ENCODE measurements at regions not wholly inside any gene's neighbourhood (a gene's known extent, or its start where the extent isn't known, plus 50 kb on each side); places are given as distances from the start of the nearest gene placed in this dataset.

- DNase-seq (ENCODE audit: insufficient read length, low spot score, missing footprints), result no peak
- Histone ChIP-seq H3K4me2 (ENCODE audit: insufficient read depth, low read length) (no peak overlapping the region), H2AFZ (ENCODE audit: low read length) (no peak overlapping the region), H3K4me1 (ENCODE audit: insufficient read depth, low read length) (no peaks in the 10 kb centered on the region), H3K9me3 (ENCODE audit: low read depth, low read length) (no peaks in the 10 kb centered on the region), H3K4me3 (ENCODE audit: insufficient read depth, low read length) (no peak overlapping the region), H4K20me1 (ENCODE audit: insufficient read depth, low read length) (no peaks in the 10 kb centered on the region), H3K27me3 (ENCODE audit: insufficient read depth, low read length) (no peaks in the 10 kb centered on the region), H3K36me3 (ENCODE audit: insufficient read depth, low read length) (no peaks in the 10 kb centered on the region), H3K79me2 (ENCODE audit: insufficient read depth, low read length) (no peaks in the 10 kb centered on the region), H3K27ac (ENCODE audit: low read depth, low read length) (no peak overlapping the region)
- TF ChIP-seq, protein P1, sequence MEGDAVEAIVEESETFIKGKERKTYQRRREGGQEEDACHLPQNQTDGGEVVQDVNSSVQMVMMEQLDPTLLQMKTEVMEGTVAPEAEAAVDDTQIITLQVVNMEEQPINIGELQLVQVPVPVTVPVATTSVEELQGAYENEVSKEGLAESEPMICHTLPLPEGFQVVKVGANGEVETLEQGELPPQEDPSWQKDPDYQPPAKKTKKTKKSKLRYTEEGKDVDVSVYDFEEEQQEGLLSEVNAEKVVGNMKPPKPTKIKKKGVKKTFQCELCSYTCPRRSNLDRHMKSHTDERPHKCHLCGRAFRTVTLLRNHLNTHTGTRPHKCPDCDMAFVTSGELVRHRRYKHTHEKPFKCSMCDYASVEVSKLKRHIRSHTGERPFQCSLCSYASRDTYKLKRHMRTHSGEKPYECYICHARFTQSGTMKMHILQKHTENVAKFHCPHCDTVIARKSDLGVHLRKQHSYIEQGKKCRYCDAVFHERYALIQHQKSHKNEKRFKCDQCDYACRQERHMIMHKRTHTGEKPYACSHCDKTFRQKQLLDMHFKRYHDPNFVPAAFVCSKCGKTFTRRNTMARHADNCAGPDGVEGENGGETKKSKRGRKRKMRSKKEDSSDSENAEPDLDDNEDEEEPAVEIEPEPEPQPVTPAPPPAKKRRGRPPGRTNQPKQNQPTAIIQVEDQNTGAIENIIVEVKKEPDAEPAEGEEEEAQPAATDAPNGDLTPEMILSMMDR (IDR thresholded peaks at IDR 0.05; ENCODE audit: extremely low read depth, low read depth, low read length), result no peak
These were observed 735.1 kb downstream of the STIM2 start for GRCh38 chr4:27595571-27596360.

DNA sequence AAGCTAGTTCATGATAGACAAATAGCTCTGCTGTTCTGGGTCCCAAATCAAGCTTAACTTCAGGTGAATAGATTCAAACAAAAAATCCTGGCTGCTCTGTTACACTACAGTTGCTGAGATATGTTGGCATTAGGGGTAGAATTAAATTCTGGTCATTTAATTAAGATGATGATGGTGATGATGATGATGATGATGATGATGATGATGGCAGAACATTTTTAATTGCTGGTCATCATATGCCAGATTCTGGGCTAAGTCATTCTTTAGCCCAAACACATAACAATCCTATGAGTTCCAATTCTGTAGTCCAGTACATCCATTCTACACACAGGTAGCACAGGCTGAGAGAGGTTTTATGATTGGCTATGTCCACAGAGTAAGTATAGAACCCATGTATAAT, 741.5 kb downstream of the STIM2 start:
- H3K27me3 ChIP-seq (ENCODE audit: insufficient read depth, low read length), result no peaks in the 10 kb centered on the region
- no peaks in the 10 kb centered on the region for H3K36me3 ChIP-seq (ENCODE audit: insufficient read depth, low read length)

GRCh38 chr4:27604692-27605091, 744.1 kb downstream of the STIM2 start:
- H4K20me1 ChIP-seq (ENCODE audit: insufficient read depth, low read length), result no peaks in the 10 kb centered on the region
- DNase-seq (ENCODE audit: insufficient read length, low spot score, missing footprints), result no peak
- no peaks in the 10 kb centered on the region for H3K79me2 ChIP-seq (ENCODE audit: insufficient read depth, low read length)
- TF ChIP-seq, protein P1 (IDR thresholded peaks at IDR 0.05; ENCODE audit: extremely low read depth, low read depth, low read length), result no peak
- H3K27ac ChIP-seq (ENCODE audit: low read depth, low read length), result no peak overlapping the region
- no peaks in the 10 kb centered on the region for H3K9me3 ChIP-seq (ENCODE audit: low read depth, low read length)
- no peaks in the 10 kb centered on the region for H3K36me3 ChIP-seq (ENCODE audit: insufficient read depth, low read length)
- no peaks in the 10 kb centered on the region for H3K4me1 ChIP-seq (ENCODE audit: insufficient read depth, low read length)
- H3K4me2 ChIP-seq (ENCODE audit: insufficient read depth, low read length), result no peak overlapping the region
- no peaks in the 10 kb centered on the region for H3K27me3 ChIP-seq (ENCODE audit: insufficient read depth, low read length)
- H3K4me3 ChIP-seq (ENCODE audit: insufficient read depth, low read length), result no peak overlapping the region
- no peak overlapping the region for H2AFZ ChIP-seq (ENCODE audit: low read length)

More for the DNA sequence above, 741.5 kb downstream of the STIM2 start:
- no peaks in the 10 kb centered on the region for H4K20me1 ChIP-seq (ENCODE audit: insufficient read depth, low read length)
- H3K4me3 ChIP-seq (ENCODE audit: insufficient read depth, low read length), result no peak overlapping the region
- no peak overlapping the region for H3K4me2 ChIP-seq (ENCODE audit: insufficient read depth, low read length)
- no peak for DNase-seq (ENCODE audit: insufficient read length, low spot score, missing footprints)
- no peaks in the 10 kb centered on the region for H3K9me3 ChIP-seq (ENCODE audit: low read depth, low read length)
- H3K79me2 ChIP-seq (ENCODE audit: insufficient read depth, low read length), result no peaks in the 10 kb centered on the region
- H3K27ac ChIP-seq (ENCODE audit: low read depth, low read length), result no peak overlapping the region
- H3K4me1 ChIP-seq (ENCODE audit: insufficient read depth, low read length), result no peaks in the 10 kb centered on the region
- no peak overlapping the region for H2AFZ ChIP-seq (ENCODE audit: low read length)
- TF ChIP-seq, protein P1 (IDR thresholded peaks at IDR 0.05; ENCODE audit: extremely low read depth, low read depth, low read length), result no peak

GRCh38 chr4:27616166-27616565, 755.5 kb downstream of the STIM2 start:
- no peak overlapping the region for H3K4me2 ChIP-seq (ENCODE audit: insufficient read depth, low read length)
- H3K79me2 ChIP-seq (ENCODE audit: insufficient read depth, low read length), result no peaks in the 10 kb centered on the region
- H3K27me3 ChIP-seq (ENCODE audit: insufficient read depth, low read length), result no peaks in the 10 kb centered on the region
- DNase-seq (ENCODE audit: insufficient read length, low spot score, missing footprints), result no peak
- H3K9me3 ChIP-seq (ENCODE audit: low read depth, low read length), result peaks cover 1% of the 10 kb centered on the region
- no peaks in the 10 kb centered on the region for H3K4me1 ChIP-seq (ENCODE audit: insufficient read depth, low read length)
- no peak overlapping the region for H3K4me3 ChIP-seq (ENCODE audit: insufficient read depth, low read length)
- TF ChIP-seq, protein P1 (IDR thresholded peaks at IDR 0.05; ENCODE audit: extremely low read depth, low read depth, low read length), result no peak
- H3K27ac ChIP-seq (ENCODE audit: low read depth, low read length), result no peak overlapping the region
- H4K20me1 ChIP-seq (ENCODE audit: insufficient read depth, low read length), result no peaks in the 10 kb centered on the region
- H3K36me3 ChIP-seq (ENCODE audit: insufficient read depth, low read length), result no peaks in the 10 kb centered on the region
- no peak overlapping the region for H2AFZ ChIP-seq (ENCODE audit: low read length)
